A673 (cell line): ENCODE measurements at regions not wholly inside any gene's neighbourhood (a gene's known extent, or its start where the extent isn't known, plus 50 kb on each side); places are given as distances from the start of the nearest gene placed in this dataset.
"Not testable (repeated sequence)": the region's sequence is repeated elsewhere in the genome, so short reads cannot be mapped to it uniquely, and the experiment has no call there.

Experiments
- BruUV-seq: library from RNA; stranded (reverse); fragments of 400-500 nt; replicated peaks from 2 replicates; lab custom pipeline; 2021; lab: Mats Ljungman, UMichigan
- CTCF ChIA-PET: fragments of 300-600 bp; sonication (Branson Sonifier 250); formaldehyde crosslinking; loops from one replicate; lab custom pipeline; 2022; ENCODE audit warnings: antibody characterized with exemption; lab: Charles Lee
- POLR2A ChIA-PET: fragments of 300-600 bp; sonication (Branson Sonifier 250); formaldehyde crosslinking; loops from one replicate; lab custom pipeline; 2022; ENCODE audit warnings: antibody characterized with exemption; ENCODE audit not compliant: low non-redundant PET; lab: Charles Lee
- DNase-seq: peaks from one replicate; pipeline ENCODE4 v3.0.0-alpha.2; 2015; ENCODE audit warnings: low spot score
- H3K27ac ChIP-seq: fragments of 200-600 bp; sonication (generic); 2 replicates; pipeline ENCODE4 v1.5.1; 2016; ENCODE audit warnings: mixed run types, low read depth, mild to moderate bottlenecking, mixed read lengths, antibody characterized with exemption, low read length; ENCODE audit not compliant: poor library complexity, severe bottlenecking
- H3K27me3 ChIP-seq: fragments of 200-600 bp; sonication (generic); replicated peaks from 2 replicates; pipeline ENCODE4 v1.6.1; 2017; ENCODE audit warnings: mixed run types, low read depth, mild to moderate bottlenecking, mixed read lengths, antibody characterized with exemption, low read length; ENCODE audit not compliant: insufficient read depth, poor library complexity
- H3K36me3 ChIP-seq: fragments of 200-600 bp; sonication (generic); 2 replicates; pipeline ENCODE4 v1.6.1; 2016; ENCODE audit warnings: mixed run types, mild to moderate bottlenecking, mixed read lengths, antibody characterized with exemption, low read length; ENCODE audit not compliant: insufficient read depth, poor library complexity, severe bottlenecking
- H3K4me1 ChIP-seq: fragments of 200-600 bp; sonication (generic); 2 replicates; pipeline ENCODE4 v1.6.1; 2017; ENCODE audit warnings: mixed run types, mild to moderate bottlenecking, mixed read lengths, antibody characterized with exemption, low read length; ENCODE audit not compliant: insufficient read depth, poor library complexity, severe bottlenecking
- H3K4me3 ChIP-seq: fragments of 200-600 bp; sonication (generic); 2 replicates; pipeline ENCODE4 v1.5.1; 2016; ENCODE audit warnings: low read depth, mixed run types, mild to moderate bottlenecking, mixed read lengths, low read length; ENCODE audit not compliant: poor library complexity, severe bottlenecking
- H3K9me3 ChIP-seq: fragments of 200-600 bp; sonication (generic); 2 replicates; pipeline ENCODE4 v1.6.1; 2016; ENCODE audit warnings: mixed run types, low read depth, mild to moderate bottlenecking, mixed read lengths, antibody characterized with exemption, low read length; ENCODE audit not compliant: poor library complexity, severe bottlenecking
- CTCF ChIP-seq: fragments of 300-800, 200-600 bp; sonication (generic); conservative IDR thresholded peaks from 2 replicates; pipeline ENCODE4 v1.5.1; 2017; ENCODE audit warnings: low read depth, mild to moderate bottlenecking, antibody characterized with exemption, low read length, moderate library complexity, mixed read lengths
- EZH2 ChIP-seq: fragments of 200-600 bp; sonication (generic); IDR thresholded peaks from 2 replicates; pipeline ENCODE4 v1.6.1; 2017; ENCODE audit warnings: borderline replicate concordance, low read depth, mild to moderate bottlenecking, mixed read lengths, antibody characterized with exemption, low read length; ENCODE audit not compliant: poor library complexity, severe bottlenecking
- intact Hi-C: fragments of 100-400 bp; cut with micrococcal nuclease; formaldehyde crosslinking; loops from one replicate; pipeline ENCODE4 v1.10.0; 2022; ENCODE audit not compliant: unreplicated experiment

GRCh38 chr2:2455151-2455550 lies 124.1 kb upstream of the MYT1L start:
- no TSS peak for BruUV-seq
- Histone ChIP-seq H3K36me3 (no peaks in the 10 kb centered on the region), H3K27me3 (peaks cover 8% of the 10 kb centered on the region), H3K4me3 (no peak overlapping the region), H3K27ac (no peak overlapping the region), H3K9me3 (no peaks in the 10 kb centered on the region), H3K4me1 (no peaks in the 10 kb centered on the region)
- DNase-seq, result no peak
- TF ChIP-seq EZH2, result no peak
- TF ChIP-seq CTCF, result no peak
- ChIA-PET POLR2A (no interaction called here), CTCF (interaction anchor here (0.6 kb wide), 1 partner anchor 601 kb away, joined by 6 read pairs; no protein-coding TSS in a partner anchor)
- intact Hi-C loops, result no loop called here

GRCh38 chr2:2452961-2453360 lies 121.9 kb upstream of the MYT1L start:
- Histone ChIP-seq H3K4me3 (no peak overlapping the region), H3K27me3 (no peaks in the 10 kb centered on the region), H3K4me1 (no peaks in the 10 kb centered on the region), H3K9me3 (no peaks in the 10 kb centered on the region), H3K36me3 (no peaks in the 10 kb centered on the region), H3K27ac (no peak overlapping the region)
- TF ChIP-seq CTCF (no peak), EZH2 (no peak)
- DNase-seq, result no peak
- no TSS peak for BruUV-seq
- intact Hi-C loops, result no loop called here
- ChIA-PET POLR2A (no interaction called here), CTCF (no interaction called here)

- H3K9me3 ChIP-seq, POLR2A ChIA-PET, CTCF ChIA-PET, H3K27ac ChIP-seq, H3K36me3 ChIP-seq, DNase-seq, H3K4me3 ChIP-seq, H3K27me3 ChIP-seq, intact Hi-C loops, BruUV-seq, H3K4me1 ChIP-seq: not testable (repeated sequence)
These were observed 120.2 kb upstream of the MYT1L start for GRCh38 chr2:2451275-2451674.

- Histone ChIP-seq H3K9me3 (no peaks in the 10 kb centered on the region), H3K4me1 (no peaks in the 10 kb centered on the region), H3K27ac (no peak overlapping the region), H3K36me3 (no peaks in the 10 kb centered on the region), H3K4me3 (no peak overlapping the region), H3K27me3 (no peaks in the 10 kb centered on the region)
- CTCF ChIA-PET, result no interaction called here
- BruUV-seq, result no TSS peak
- TF ChIP-seq EZH2 (no peak), CTCF (no peak)
- POLR2A ChIA-PET, result no interaction called here
- DNase-seq, result no peak
- intact Hi-C loops, result no loop called here
These were observed 117.1 kb upstream of the MYT1L start for GRCh38 chr2:2448178-2448577.
